Activated CD4-positive, alpha-beta T cell treated with anti-CD3 and anti-CD28 coated beads, Interleukin-2, amount 10 ng/mL, durations not matched to agents 7 days and 5 days (primary cell): ENCODE measurements at regions not wholly inside any gene's neighbourhood (a gene's known extent, or its start where the extent isn't known, plus 50 kb on each side); places are given as distances from the start of the nearest gene placed in this dataset.
"Not testable (repeated sequence)": the region's sequence is repeated elsewhere in the genome, so short reads cannot be mapped to it uniquely, and the experiment has no call there.

Source experiments
- CTCF ChIA-PET: fragments of 350-600 bp; sonication (Branson Sonifier 250); formaldehyde crosslinking; loops from one replicate; lab custom pipeline; 2021; ENCODE audit warnings: antibody characterized with exemption; lab: Charles Lee
- POLR2A ChIA-PET: fragments of 350-600 bp; sonication (Branson Sonifier 250); formaldehyde crosslinking; loops from one replicate; lab custom pipeline; 2021; ENCODE audit warnings: antibody characterized with exemption; lab: Charles Lee
- DNase-seq: peaks from one replicate; pipeline ENCODE4 v3.0.0-alpha.2; 2020
- H3K27ac Mint-ChIP-seq: one replicate; pipeline ENCODE4 v1.8.0; 2021; ENCODE audit warnings: mild to moderate bottlenecking, moderate library complexity, mixed read lengths
- H3K27me3 Mint-ChIP-seq: one replicate; pipeline ENCODE4 v1.8.0; 2021; ENCODE audit warnings: mixed read lengths
- H3K36me3 Mint-ChIP-seq: one replicate; pipeline ENCODE4 v1.8.0; 2021; ENCODE audit warnings: low read depth, mixed read lengths
- H3K4me1 Mint-ChIP-seq: one replicate; pipeline ENCODE4 v1.8.0; 2021; ENCODE audit warnings: mixed read lengths
- H3K4me3 Mint-ChIP-seq: one replicate; pipeline ENCODE4 v1.8.0; 2021; ENCODE audit warnings: mild to moderate bottlenecking, moderate library complexity, mixed read lengths
- H3K9me3 Mint-ChIP-seq: one replicate; pipeline ENCODE4 v1.8.0; 2021; ENCODE audit warnings: mixed read lengths

DNA sequence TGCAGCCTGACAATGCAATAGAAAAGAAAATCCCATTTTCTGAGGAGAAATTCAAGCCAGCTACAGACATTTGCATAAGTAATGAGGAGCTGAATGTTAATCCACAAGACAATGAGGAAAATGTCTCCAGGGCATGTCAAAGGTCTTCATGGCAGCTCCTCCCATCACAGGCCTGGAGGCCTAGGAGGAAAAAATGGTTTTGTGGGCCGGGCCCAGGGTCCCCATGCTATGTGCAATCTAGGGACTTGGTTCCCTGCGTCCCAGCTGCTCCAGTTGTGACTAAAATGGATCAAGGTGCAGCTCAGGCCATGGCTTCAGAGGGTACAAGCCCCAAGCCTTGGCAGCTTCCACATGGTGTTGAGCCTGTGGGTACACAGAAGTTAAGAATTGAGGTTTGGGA lies 132.5 kb upstream of the PARD3B start:
- H3K36me3 Mint-ChIP-seq, H3K27ac Mint-ChIP-seq, POLR2A ChIA-PET, H3K4me3 Mint-ChIP-seq, DNase-seq, H3K4me1 Mint-ChIP-seq, H3K27me3 Mint-ChIP-seq: not testable (repeated sequence)
- CTCF ChIA-PET = interaction anchor here (0.6 kb wide), 1 partner anchor 37 kb away, joined by 4 read pairs; no protein-coding TSS in a partner anchor
- H3K9me3 Mint-ChIP-seq = peaks cover 12% of the 10 kb centered on the region

DNA sequence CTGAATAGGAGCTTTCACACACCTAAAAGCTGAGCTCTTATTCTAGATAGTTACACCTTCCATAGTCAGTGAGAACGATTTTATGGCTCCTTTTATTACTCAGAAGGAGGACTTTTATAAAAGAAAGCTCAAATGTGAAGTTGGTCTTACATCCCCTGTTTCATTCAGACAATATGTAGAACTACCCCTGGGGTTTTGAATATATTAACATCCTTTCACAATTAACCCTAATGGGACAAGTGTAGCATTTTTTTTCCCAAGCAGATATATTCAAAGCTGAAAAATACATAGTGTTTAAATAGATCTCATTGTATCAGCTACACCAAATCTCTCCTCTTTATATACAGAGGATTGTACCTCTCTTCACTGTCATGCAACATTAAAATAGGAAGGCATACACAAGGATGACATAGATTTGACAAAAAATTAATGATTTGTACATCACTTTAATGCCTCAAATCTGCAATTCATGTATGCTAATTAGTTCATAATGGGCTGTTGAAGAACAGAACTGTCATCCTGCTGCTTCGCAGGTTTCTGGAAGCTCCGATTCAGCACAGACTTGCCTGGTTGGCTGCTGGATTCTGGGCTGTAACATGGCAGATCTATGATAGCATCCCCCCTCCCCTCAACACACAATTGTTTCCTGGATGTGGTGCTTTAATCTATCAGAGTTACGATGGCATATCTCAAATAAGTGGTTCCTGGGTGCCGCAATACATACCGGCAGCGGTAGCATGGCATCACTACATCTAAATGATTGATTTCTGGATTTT lies 129.7 kb upstream of the PARD3B start:
- H3K4me1 Mint-ChIP-seq = no peaks in the 10 kb centered on the region
- peaks cover 4% of the 10 kb centered on the region for H3K27me3 Mint-ChIP-seq
- no peak overlapping the region for H3K4me3 Mint-ChIP-seq
- ChIA-PET CTCF (interaction anchor here (0.6 kb wide), 1 partner anchor 1488 kb away, joined by 3 read pairs; no protein-coding TSS in a partner anchor), POLR2A (no interaction called here)
- no peak for DNase-seq
- no peak overlapping the region for H3K27ac Mint-ChIP-seq
- peaks cover 12% of the 10 kb centered on the region for H3K9me3 Mint-ChIP-seq
- no peaks in the 10 kb centered on the region for H3K36me3 Mint-ChIP-seq

- Mint-ChIP-seq H3K36me3 (no peaks in the 10 kb centered on the region), H3K27ac (no peak overlapping the region), H3K9me3 (peaks cover 12% of the 10 kb centered on the region), H3K4me1 (no peaks in the 10 kb centered on the region), H3K4me3 (no peak overlapping the region), H3K27me3 (peaks cover 4% of the 10 kb centered on the region)
- POLR2A ChIA-PET = no interaction called here
- no peak for DNase-seq
- CTCF ChIA-PET = interaction anchor here (0.6 kb wide), 1 partner anchor 1489 kb away, joined by 3 read pairs; no protein-coding TSS in a partner anchor
Measured at GRCh38 chr2:204416236-204416635, 129.0 kb upstream of the PARD3B start.

- ChIA-PET POLR2A (no interaction called here), CTCF (no interaction called here)
- Mint-ChIP-seq H3K27me3 (peaks cover 22% of the 10 kb centered on the region), H3K4me3 (no peak overlapping the region), H3K27ac (no peak overlapping the region), H3K4me1 (no peaks in the 10 kb centered on the region), H3K36me3 (no peaks in the 10 kb centered on the region), H3K9me3 (peaks cover 4% of the 10 kb centered on the region)
- DNase-seq = no peak
Measured at GRCh38 chr2:204425821-204426220, 119.5 kb upstream of the PARD3B start.

GRCh38 chr2:204428675-204429074 lies 116.6 kb upstream of the PARD3B start:
- Mint-ChIP-seq H3K4me1 (no peaks in the 10 kb centered on the region), H3K4me3 (no peak overlapping the region), H3K27me3 (peaks cover 17% of the 10 kb centered on the region), H3K27ac (no peak overlapping the region), H3K9me3 (peaks cover 10% of the 10 kb centered on the region), H3K36me3 (no peaks in the 10 kb centered on the region)
- ChIA-PET CTCF (no interaction called here), POLR2A (no interaction called here)
- DNase-seq = no peak

GRCh38 chr2:204431529-204431928 lies 113.7 kb upstream of the PARD3B start:
- Mint-ChIP-seq H3K9me3 (peaks cover 10% of the 10 kb centered on the region), H3K27ac (no peak overlapping the region), H3K4me1 (no peaks in the 10 kb centered on the region), H3K4me3 (no peak overlapping the region), H3K27me3 (peaks cover 11% of the 10 kb centered on the region), H3K36me3 (no peaks in the 10 kb centered on the region)
- ChIA-PET CTCF (no interaction called here), POLR2A (no interaction called here)
- no peak for DNase-seq

- no peak for DNase-seq
- Mint-ChIP-seq H3K4me1 (no peaks in the 10 kb centered on the region), H3K27me3 (peaks cover 7% of the 10 kb centered on the region), H3K27ac (no peak overlapping the region), H3K4me3 (no peak overlapping the region), H3K9me3 (peaks cover 10% of the 10 kb centered on the region), H3K36me3 (no peaks in the 10 kb centered on the region)
- ChIA-PET POLR2A (no interaction called here), CTCF (no interaction called here)
Measured at GRCh38 chr2:204432196-204432595, 113.1 kb upstream of the PARD3B start.

- Mint-ChIP-seq H3K27ac (no peak overlapping the region), H3K9me3 (peaks cover 10% of the 10 kb centered on the region), H3K4me3 (no peak overlapping the region), H3K27me3 (peaks cover 2% of the 10 kb centered on the region), H3K4me1 (no peaks in the 10 kb centered on the region), H3K36me3 (no peaks in the 10 kb centered on the region)
- ChIA-PET POLR2A (no interaction called here), CTCF (no interaction called here)
- DNase-seq = no peak
Measured at GRCh38 chr2:204434660-204435462, 110.4 kb upstream of the PARD3B start.

- ChIA-PET CTCF (no interaction called here), POLR2A (no interaction called here)
- Mint-ChIP-seq H3K4me1 (no peaks in the 10 kb centered on the region), H3K36me3 (no peaks in the 10 kb centered on the region), H3K4me3 (no peak overlapping the region), H3K27me3 (peaks cover 5% of the 10 kb centered on the region), H3K9me3 (peaks cover 10% of the 10 kb centered on the region), H3K27ac (no peak overlapping the region)
- no peak for DNase-seq
Measured at GRCh38 chr2:204436230-204436629, 109.0 kb upstream of the PARD3B start.

GRCh38 chr2:204437408-204437807 lies 107.9 kb upstream of the PARD3B start:
- no peaks in the 10 kb centered on the region for H3K4me1 Mint-ChIP-seq
- H3K27ac Mint-ChIP-seq = no peak overlapping the region
- ChIA-PET POLR2A (no interaction called here), CTCF (no interaction called here)
- H3K9me3 Mint-ChIP-seq = peaks cover 7% of the 10 kb centered on the region
- no peak for DNase-seq
- H3K4me3 Mint-ChIP-seq = no peak overlapping the region
- peaks cover 12% of the 10 kb centered on the region for H3K27me3 Mint-ChIP-seq
- no peaks in the 10 kb centered on the region for H3K36me3 Mint-ChIP-seq

GRCh38 chr2:204437815-204438756 lies 107.2 kb upstream of the PARD3B start:
- no peak overlapping the region for H3K27ac Mint-ChIP-seq
- no peak for DNase-seq
- no peak overlapping the region for H3K4me3 Mint-ChIP-seq
- H3K27me3 Mint-ChIP-seq = peaks cover 12% of the 10 kb centered on the region
- H3K4me1 Mint-ChIP-seq = no peaks in the 10 kb centered on the region
- CTCF ChIA-PET = no interaction called here
- no peaks in the 10 kb centered on the region for H3K9me3 Mint-ChIP-seq
- no peaks in the 10 kb centered on the region for H3K36me3 Mint-ChIP-seq
- POLR2A ChIA-PET = no interaction called here

GRCh38 chr2:204441316-204441715 lies 104.0 kb upstream of the PARD3B start:
- Mint-ChIP-seq H3K4me1 (no peaks in the 10 kb centered on the region), H3K9me3 (peaks cover 5% of the 10 kb centered on the region), H3K36me3 (no peaks in the 10 kb centered on the region), H3K27ac (no peak overlapping the region), H3K27me3 (peaks cover 21% of the 10 kb centered on the region), H3K4me3 (no peak overlapping the region)
- ChIA-PET CTCF (no interaction called here), POLR2A (no interaction called here)
- DNase-seq = no peak
